Panc1 (cell line): ENCODE measurements at regions not wholly inside any gene's neighbourhood (a gene's known extent, or its start where the extent isn't known, plus 50 kb on each side); places are given as distances from the start of the nearest gene placed in this dataset.

Experiments
- ATAC-seq: fragments of 200-7000 bp; cut with Tn5 transposase; 2 replicates; pipeline ENCODE4 v1.9.1; 2020; ENCODE audit warnings: mild to moderate bottlenecking, moderate library complexity
- BruUV-seq: library from RNA; stranded (reverse); fragments of 400-500 nt; replicated peaks from 2 replicates; lab custom pipeline; 2021; lab: Mats Ljungman, UMichigan
- CTCF ChIA-PET: fragments of 300-600 bp; sonication (Branson Sonifier 250); formaldehyde crosslinking; loops from one replicate; lab custom pipeline; 2022; ENCODE audit warnings: antibody characterized with exemption; lab: Charles Lee
- POLR2A ChIA-PET: fragments of 300-600 bp; sonication (Branson Sonifier 250); formaldehyde crosslinking; loops from one replicate; lab custom pipeline; 2022; ENCODE audit warnings: antibody characterized with exemption; lab: Charles Lee
- DNase-seq: peaks from one replicate; pipeline ENCODE4 v3.0.0-alpha.2; 2010; ENCODE audit warnings: low read depth, low spot score
- H3K27ac ChIP-seq: 2 replicates; pipeline ENCODE4 v1.5.1; 2011; ENCODE audit warnings: mild to moderate bottlenecking, low read length, inconsistent platforms
- H3K27me3 ChIP-seq: fragments of 200-500 bp; sonication (Bioruptor generic); 2 replicates; pipeline ENCODE4 v1.6.0; 2014; ENCODE audit warnings: low read length, inconsistent platforms; ENCODE audit not compliant: control insufficient read depth, insufficient read depth
- H3K36me3 ChIP-seq: fragments of 200-500 bp; sonication (Bioruptor generic); 2 replicates; pipeline ENCODE4 v1.5.1; 2014; ENCODE audit warnings: inconsistent platforms, mild to moderate bottlenecking, low read length, moderate library complexity; ENCODE audit not compliant: control insufficient read depth, insufficient read depth
- H3K4me1 ChIP-seq: 2 replicates; pipeline ENCODE4 v1.5.1; 2011; ENCODE audit warnings: inconsistent platforms, mild to moderate bottlenecking, low read length, moderate library complexity; ENCODE audit not compliant: control insufficient read depth, insufficient read depth
- H3K4me3 ChIP-seq, 2 experiments: 2 replicates each; pipeline ENCODE4 v1.5.1; 2011 to 2012; ENCODE audit warnings: low read depth in 2 of 2, low read length in 2 of 2, mild to moderate bottlenecking in 2 of 2, inconsistent platforms in 1 of 2, moderate library complexity in 1 of 2
- H3K9me3 ChIP-seq: fragments of 200-500 bp; sonication (Bioruptor generic); 2 replicates; pipeline ENCODE4 v1.5.1; 2014; ENCODE audit warnings: low read depth, mild to moderate bottlenecking, inconsistent platforms, low read length, moderate library complexity; ENCODE audit not compliant: control insufficient read depth, insufficient read depth
- POLR2AphosphoS5 ChIP-seq: IDR thresholded peaks from 2 replicates; pipeline ENCODE4 v1.6.1; 2012; ENCODE audit warnings: mild to moderate bottlenecking, low read depth, low read length, moderate library complexity
- REST ChIP-seq, 2 experiments: IDR thresholded peaks; 2 replicates each; pipeline ENCODE4 v1.6.1; 2011 to 2012; ENCODE audit warnings: low read depth in 2 of 2, control low read depth in 1 of 2, low read length in 1 of 2, mild to moderate bottlenecking in 1 of 2, moderate library complexity in 1 of 2; ENCODE audit not compliant: insufficient read depth in 1 of 2
- SIN3A ChIP-seq: IDR thresholded peaks from 2 replicates; pipeline ENCODE4 v1.6.1; 2012; ENCODE audit warnings: low read depth, mild to moderate bottlenecking, low read length, moderate library complexity, borderline replicate concordance; ENCODE audit not compliant: insufficient read depth
- TCF7L2 ChIP-seq: IDR thresholded peaks from 2 replicates; pipeline ENCODE4 v1.6.1; 2011; ENCODE audit warnings: mild to moderate bottlenecking, low read depth, low read length, inconsistent platforms
- in situ Hi-C: cut with HindIII; loops from 2 replicates; pipeline ENCODE4 v1.10.0; 2016; ENCODE audit warnings: low sequenced_read_pairs, low pct_unique_long_range_greater_than_20kb
- intact Hi-C: fragments of 100-400 bp; cut with micrococcal nuclease; formaldehyde crosslinking; loops from one replicate; pipeline ENCODE4 v1.10.0; 2022; ENCODE audit not compliant: unreplicated experiment
- TF ChIP-seq, protein P1 (sequence below): fragments of 450-650 bp; IDR thresholded peaks from 2 replicates; pipeline ENCODE4 v1.5.1; 2017; ENCODE audit warnings: mild to moderate bottlenecking

- TF ChIP-seq POLR2AphosphoS5 = no peak
- no peak for TF ChIP-seq SIN3A
- TF ChIP-seq, protein P1, sequence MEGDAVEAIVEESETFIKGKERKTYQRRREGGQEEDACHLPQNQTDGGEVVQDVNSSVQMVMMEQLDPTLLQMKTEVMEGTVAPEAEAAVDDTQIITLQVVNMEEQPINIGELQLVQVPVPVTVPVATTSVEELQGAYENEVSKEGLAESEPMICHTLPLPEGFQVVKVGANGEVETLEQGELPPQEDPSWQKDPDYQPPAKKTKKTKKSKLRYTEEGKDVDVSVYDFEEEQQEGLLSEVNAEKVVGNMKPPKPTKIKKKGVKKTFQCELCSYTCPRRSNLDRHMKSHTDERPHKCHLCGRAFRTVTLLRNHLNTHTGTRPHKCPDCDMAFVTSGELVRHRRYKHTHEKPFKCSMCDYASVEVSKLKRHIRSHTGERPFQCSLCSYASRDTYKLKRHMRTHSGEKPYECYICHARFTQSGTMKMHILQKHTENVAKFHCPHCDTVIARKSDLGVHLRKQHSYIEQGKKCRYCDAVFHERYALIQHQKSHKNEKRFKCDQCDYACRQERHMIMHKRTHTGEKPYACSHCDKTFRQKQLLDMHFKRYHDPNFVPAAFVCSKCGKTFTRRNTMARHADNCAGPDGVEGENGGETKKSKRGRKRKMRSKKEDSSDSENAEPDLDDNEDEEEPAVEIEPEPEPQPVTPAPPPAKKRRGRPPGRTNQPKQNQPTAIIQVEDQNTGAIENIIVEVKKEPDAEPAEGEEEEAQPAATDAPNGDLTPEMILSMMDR = no peak
- TF ChIP-seq TCF7L2 = no peak
- no peak for TF ChIP-seq REST (IDR thresholded peaks at IDR 0.05; ENCODE audit: insufficient read depth in 1 of 2, low read depth in 2 of 2, low read length in 1 of 2)
- ATAC-seq (no peak), DNase-seq (no peak)
- Histone ChIP-seq H3K36me3 (no peaks in the 10 kb centered on the region), H3K27me3 (no peaks in the 10 kb centered on the region), H3K27ac (no peak overlapping the region), H3K4me1 (no peaks in the 10 kb centered on the region), H3K9me3 (peaks cover 5% of the 10 kb centered on the region; the same call in 1 of the 2 replicates), H3K4me3 (no peak overlapping the region)
- BruUV-seq = no TSS peak
- CTCF ChIA-PET = no interaction called here
- intact Hi-C loops = no loop called here
- in situ Hi-C loops = no loop called here
- POLR2A ChIA-PET = no interaction called here
Observed at GRCh38 chr5:10099548-10099947, 150.1 kb downstream of the ATPSCKMT start.

DNA sequence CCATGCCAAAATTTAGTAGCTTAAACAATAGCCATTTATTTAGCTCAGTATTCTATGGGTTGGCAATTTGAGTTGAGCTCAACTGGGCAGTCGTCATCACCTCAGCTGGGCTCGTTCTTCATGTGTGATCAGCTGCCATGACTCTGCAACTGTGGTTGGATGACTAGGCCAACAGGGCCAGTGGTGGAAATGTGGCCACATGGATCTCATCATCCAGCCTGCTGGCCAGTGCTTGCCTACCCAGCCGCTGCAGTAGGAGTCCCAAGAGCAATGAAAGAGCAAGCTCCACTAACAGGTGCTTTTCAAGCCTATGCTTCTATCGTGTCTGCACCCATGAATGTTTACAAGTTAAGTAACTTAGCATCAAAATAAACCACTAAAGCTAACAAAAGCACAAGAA, 158.0 kb downstream of the ATPSCKMT start:
- no TSS peak for BruUV-seq
- Histone ChIP-seq H3K36me3 (no peaks in the 10 kb centered on the region), H3K27ac (no peak overlapping the region), H3K4me3 (no peak overlapping the region), H3K9me3 (no peaks in the 10 kb centered on the region), H3K4me1 (no peaks in the 10 kb centered on the region), H3K27me3 (no peaks in the 10 kb centered on the region)
- DNase-seq (no peak), ATAC-seq (no peak)
- POLR2A ChIA-PET = no interaction called here
- CTCF ChIA-PET = no interaction called here
- intact Hi-C loops (no loop called here), in situ Hi-C loops (no loop called here)
- TF ChIP-seq POLR2AphosphoS5 (no peak), TCF7L2 (no peak), REST (IDR thresholded peaks at IDR 0.05; ENCODE audit: insufficient read depth in 1 of 2, low read depth in 2 of 2, low read length in 1 of 2) (no peak), SIN3A (no peak)
- TF ChIP-seq, protein P1 = no peak
